ENCODE measurements at regions not wholly inside any gene's neighbourhood (a gene's known extent, or its start where the extent isn't known, plus 50 kb on each side); places are given as distances from the start of the nearest gene placed in this dataset.

DNA sequence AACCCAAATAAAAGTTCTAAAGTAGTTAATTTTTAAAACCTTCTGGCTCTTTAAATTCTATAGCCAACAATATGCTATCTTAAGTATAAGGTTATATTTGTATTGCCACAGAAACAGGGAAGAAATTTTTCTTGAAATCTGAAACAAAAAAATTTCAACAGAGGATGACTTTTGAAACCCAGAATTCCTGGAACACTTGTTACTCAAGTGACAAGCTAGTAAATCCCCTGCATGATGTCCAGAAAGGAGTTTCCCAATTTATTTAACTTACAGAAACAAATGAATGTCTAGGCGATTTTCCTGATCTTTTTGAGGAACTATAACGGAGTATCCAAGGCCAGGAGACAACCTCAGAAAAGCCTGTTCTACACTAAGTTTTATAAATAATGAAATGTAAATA lies 69.6 kb downstream of the SLC41A2 start:
- no peak for DNase-seq
- Mint-ChIP-seq H3K36me3 (no peaks in the 10 kb centered on the region), H3K9me3 (peaks cover 0 to 5% (median 3%) of the 10 kb centered on the region in 7 donors), H3K27me3 (ENCODE audit: low read depth in 3 of 3) (peaks cover 0 to 3% (median 0%) of the 10 kb centered on the region in 3 donors), H3K4me3 (no peak overlapping the region), H3K27ac (no peak overlapping the region), H3K4me1 (peaks cover 6% of the 10 kb centered on the region)
- Histone ChIP-seq H3K9ac (ENCODE audit: insufficient read depth, low read length, poor library complexity, severe bottlenecking) (no peak overlapping the region), H4K20me1 (ENCODE audit: insufficient read depth, low read length) (no peaks in the 10 kb centered on the region), H3K27me3 (ENCODE audit: control insufficient read depth in 2 of 2, insufficient read depth in 2 of 2, low read length in 2 of 2) (no peaks in the 10 kb centered on the region), H3K27ac (ENCODE audit: low read depth in 1 of 2, low read length in 2 of 2) (no peak overlapping the region), H3K79me2 (ENCODE audit: insufficient read depth, low read length) (no peaks in the 10 kb centered on the region), H3K4me2 (replicated peaks; ENCODE audit: extremely low read depth, low read length, poor library complexity, severe bottlenecking) (no peak overlapping the region), H3K4me1 (ENCODE audit: control insufficient read depth in 1 of 2, insufficient read depth in 2 of 2, low read length in 2 of 2) (no peaks in the 10 kb centered on the region), H3K36me3 (replicated peaks in 1 of 2; ENCODE audit: control insufficient read depth in 1 of 2, insufficient read depth in 2 of 2, low read length in 2 of 2) (no peaks in the 10 kb centered on the region), H3K4me3 (replicated peaks in 1 of 3; ENCODE audit: low read depth in 2 of 3, low read length in 3 of 3) (no peak overlapping the region), H3K9me3 (replicated peaks in 1 of 2; ENCODE audit: control insufficient read depth in 1 of 2, insufficient read depth in 1 of 2, low read length in 2 of 2) (peaks cover 0 to 4% of the 10 kb centered on the region in 2 donors), H2AFZ (ENCODE audit: insufficient read depth, low read depth, low read length, poor library complexity, severe bottlenecking) (no peak overlapping the region)
- intact Hi-C loops (cut with micrococcal nuclease): no loop called here
- WGBS (ENCODE audit: insufficient coverage): no CpG with 5 or more reads among the region's 2 CpGs
- TF ChIP-seq, protein P1, sequence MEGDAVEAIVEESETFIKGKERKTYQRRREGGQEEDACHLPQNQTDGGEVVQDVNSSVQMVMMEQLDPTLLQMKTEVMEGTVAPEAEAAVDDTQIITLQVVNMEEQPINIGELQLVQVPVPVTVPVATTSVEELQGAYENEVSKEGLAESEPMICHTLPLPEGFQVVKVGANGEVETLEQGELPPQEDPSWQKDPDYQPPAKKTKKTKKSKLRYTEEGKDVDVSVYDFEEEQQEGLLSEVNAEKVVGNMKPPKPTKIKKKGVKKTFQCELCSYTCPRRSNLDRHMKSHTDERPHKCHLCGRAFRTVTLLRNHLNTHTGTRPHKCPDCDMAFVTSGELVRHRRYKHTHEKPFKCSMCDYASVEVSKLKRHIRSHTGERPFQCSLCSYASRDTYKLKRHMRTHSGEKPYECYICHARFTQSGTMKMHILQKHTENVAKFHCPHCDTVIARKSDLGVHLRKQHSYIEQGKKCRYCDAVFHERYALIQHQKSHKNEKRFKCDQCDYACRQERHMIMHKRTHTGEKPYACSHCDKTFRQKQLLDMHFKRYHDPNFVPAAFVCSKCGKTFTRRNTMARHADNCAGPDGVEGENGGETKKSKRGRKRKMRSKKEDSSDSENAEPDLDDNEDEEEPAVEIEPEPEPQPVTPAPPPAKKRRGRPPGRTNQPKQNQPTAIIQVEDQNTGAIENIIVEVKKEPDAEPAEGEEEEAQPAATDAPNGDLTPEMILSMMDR (IDR thresholded peaks at IDR 0.05): no peak

DNA sequence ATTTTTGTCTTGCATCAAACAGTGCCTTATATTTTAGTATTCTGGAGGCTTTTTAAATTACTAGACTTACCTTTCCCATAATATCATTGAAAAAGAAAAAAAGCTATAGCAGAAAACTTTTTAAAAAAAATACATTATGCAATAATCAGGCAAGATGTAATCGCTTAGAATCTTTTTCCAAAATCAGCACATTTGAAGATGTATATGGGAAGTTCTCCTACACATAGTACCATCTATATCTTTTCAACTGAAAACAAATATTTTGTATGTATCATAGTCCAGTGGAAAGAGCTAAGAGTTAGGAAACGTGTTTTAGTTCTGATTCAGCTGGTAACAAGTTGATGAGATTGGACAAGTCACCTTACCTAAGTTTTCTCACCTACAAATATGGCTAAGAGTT lies 70.6 kb downstream of the SLC41A2 start:
- H2AFZ ChIP-seq (ENCODE audit: insufficient read depth, low read depth, low read length, poor library complexity, severe bottlenecking): no peak overlapping the region
- H3K4me1 ChIP-seq (ENCODE audit: control insufficient read depth in 1 of 2, insufficient read depth in 2 of 2, low read length in 2 of 2): no peaks in the 10 kb centered on the region
- Mint-ChIP-seq H3K4me1 (peaks cover 6% of the 10 kb centered on the region), H3K27ac (no peak overlapping the region), H3K9me3 (peaks cover 0 to 8% (median 5%) of the 10 kb centered on the region in 7 donors), H3K36me3 (no peaks in the 10 kb centered on the region), H3K4me3 (no peak overlapping the region), H3K27me3 (ENCODE audit: low read depth in 3 of 3) (no peaks in the 10 kb centered on the region)
- TF ChIP-seq, protein P1 (IDR thresholded peaks at IDR 0.05): no peak
- intact Hi-C loops (cut with micrococcal nuclease): no loop called here
- H3K27me3 ChIP-seq (ENCODE audit: control insufficient read depth in 2 of 2, insufficient read depth in 2 of 2, low read length in 2 of 2): no peaks in the 10 kb centered on the region
- H3K9ac ChIP-seq (ENCODE audit: insufficient read depth, low read length, poor library complexity, severe bottlenecking): no peak overlapping the region
- no peaks in the 10 kb centered on the region for H3K36me3 ChIP-seq (replicated peaks in 1 of 2; ENCODE audit: control insufficient read depth in 1 of 2, insufficient read depth in 2 of 2, low read length in 2 of 2)
- no peaks in the 10 kb centered on the region for H3K79me2 ChIP-seq (ENCODE audit: insufficient read depth, low read length)
- H4K20me1 ChIP-seq (ENCODE audit: insufficient read depth, low read length): no peaks in the 10 kb centered on the region
- H3K27ac ChIP-seq (ENCODE audit: low read depth in 1 of 2, low read length in 2 of 2): no peak overlapping the region
- WGBS (ENCODE audit: insufficient coverage): no CpG with 5 or more reads among the region's 2 CpGs
- H3K4me2 ChIP-seq (replicated peaks; ENCODE audit: extremely low read depth, low read length, poor library complexity, severe bottlenecking): no peak overlapping the region
- peaks cover 0 to 4% of the 10 kb centered on the region in 2 donors for H3K9me3 ChIP-seq (replicated peaks in 1 of 2; ENCODE audit: control insufficient read depth in 1 of 2, insufficient read depth in 1 of 2, low read length in 2 of 2)
- H3K4me3 ChIP-seq (replicated peaks in 1 of 3; ENCODE audit: low read depth in 2 of 3, low read length in 3 of 3): no peak overlapping the region
- DNase-seq: no peak
